Keratinocyte (primary cell): ENCODE measurements at regions not wholly inside any gene's neighbourhood (a gene's known extent, or its start where the extent isn't known, plus 50 kb on each side); places are given as distances from the start of the nearest gene placed in this dataset.

Source experiments
- EZH2 ChIP-seq: IDR thresholded peaks from one replicate; pipeline ENCODE4 v1.6.1; 2012; ENCODE audit warnings: inconsistent platforms, mild to moderate bottlenecking, low read length, moderate library complexity
- TF ChIP-seq, protein P1 (sequence below), 3 experiments: IDR thresholded peaks in 1 of 3; conservative IDR thresholded peaks in 1 of 3; optimal IDR thresholded peaks in 1 of 3; 2 replicates in 2 of 3; 3 replicates in 1 of 3; pipeline versions ENCODE3 to v1.5.1; 2011; ENCODE audit warnings: low read length in 3 of 3, mild to moderate bottlenecking in 3 of 3, moderate library complexity in 2 of 3, control low read depth in 1 of 3, inconsistent platforms in 1 of 3; ENCODE audit not compliant: insufficient read depth in 2 of 3; ENCODE audit errors: extremely low read depth in 1 of 3

DNA sequence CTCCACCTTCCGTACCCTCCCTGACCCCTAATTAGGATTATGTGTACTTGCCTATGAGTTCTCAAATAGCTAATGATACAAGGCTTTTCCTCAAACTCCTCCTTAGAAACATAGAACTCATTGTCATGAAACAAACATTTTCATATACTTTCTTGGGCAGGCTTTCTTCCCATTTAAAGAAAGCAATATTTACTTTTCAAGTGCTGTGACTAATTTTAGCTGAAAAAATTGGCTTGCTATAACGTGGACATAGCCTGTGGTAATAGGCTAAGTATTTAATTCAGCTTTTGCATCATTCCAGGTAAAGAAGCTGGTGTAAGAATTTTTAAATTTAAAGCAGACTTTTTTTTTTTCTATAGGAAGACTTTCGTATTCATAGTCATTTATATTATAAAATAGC, 208.7 kb downstream of the SOX2 start:
- TF ChIP-seq, protein P1, sequence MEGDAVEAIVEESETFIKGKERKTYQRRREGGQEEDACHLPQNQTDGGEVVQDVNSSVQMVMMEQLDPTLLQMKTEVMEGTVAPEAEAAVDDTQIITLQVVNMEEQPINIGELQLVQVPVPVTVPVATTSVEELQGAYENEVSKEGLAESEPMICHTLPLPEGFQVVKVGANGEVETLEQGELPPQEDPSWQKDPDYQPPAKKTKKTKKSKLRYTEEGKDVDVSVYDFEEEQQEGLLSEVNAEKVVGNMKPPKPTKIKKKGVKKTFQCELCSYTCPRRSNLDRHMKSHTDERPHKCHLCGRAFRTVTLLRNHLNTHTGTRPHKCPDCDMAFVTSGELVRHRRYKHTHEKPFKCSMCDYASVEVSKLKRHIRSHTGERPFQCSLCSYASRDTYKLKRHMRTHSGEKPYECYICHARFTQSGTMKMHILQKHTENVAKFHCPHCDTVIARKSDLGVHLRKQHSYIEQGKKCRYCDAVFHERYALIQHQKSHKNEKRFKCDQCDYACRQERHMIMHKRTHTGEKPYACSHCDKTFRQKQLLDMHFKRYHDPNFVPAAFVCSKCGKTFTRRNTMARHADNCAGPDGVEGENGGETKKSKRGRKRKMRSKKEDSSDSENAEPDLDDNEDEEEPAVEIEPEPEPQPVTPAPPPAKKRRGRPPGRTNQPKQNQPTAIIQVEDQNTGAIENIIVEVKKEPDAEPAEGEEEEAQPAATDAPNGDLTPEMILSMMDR (optimal IDR thresholded peaks at IDR 0.05 in 1 of 3, IDR thresholded peaks at IDR 0.05 in 1 of 3, conservative IDR thresholded peaks at IDR 0.05 in 1 of 3; ENCODE audit: extremely low read depth in 1 of 3, insufficient read depth in 2 of 3, low read length in 3 of 3), result no peak
- no peak for TF ChIP-seq EZH2
